ENCODE measurements at regions not wholly inside any gene's neighbourhood (a gene's known extent, or its start where the extent isn't known, plus 50 kb on each side); places are given as distances from the start of the nearest gene placed in this dataset.

GRCh38 chr13:78979349-78979748 lies 320.4 kb upstream of the OBI1 start:
- no peak for DNase-seq (ENCODE audit: low read depth in 1 of 2, low spot score in 2 of 2)

More at GRCh38 chr13:78979349-78979748, 320.4 kb upstream of the OBI1 start:
- Histone ChIP-seq H4K91ac (replicated peaks; ENCODE audit: insufficient read length, low read length) (no peak overlapping the region), H3K27me3 (replicated peaks in 1 of 4; ENCODE audit: control insufficient read depth in 3 of 4, extremely low read depth in 1 of 4, insufficient read depth in 3 of 4, low read length in 3 of 4) (no peaks in the 10 kb centered on the region), H2BK20ac (ENCODE audit: low read length) (no peak overlapping the region), H3K36me3 (ENCODE audit: control insufficient read depth in 2 of 4, insufficient read depth in 4 of 4, low read length in 3 of 4) (no peaks in the 10 kb centered on the region), H3K4me3 (ENCODE audit: extremely low read depth in 1 of 4, insufficient read depth in 2 of 4, low read depth in 3 of 4, low read length in 4 of 4) (no peak overlapping the region), H3K4me2 (ENCODE audit: insufficient read depth in 1 of 2, low read depth in 2 of 2, low read length in 2 of 2) (no peak overlapping the region), H4K20me1 (replicated peaks in 1 of 2; ENCODE audit: control insufficient read depth in 1 of 2, insufficient read depth in 2 of 2, low read length in 2 of 2) (no peaks in the 10 kb centered on the region), H2AFZ (ENCODE audit: low read length) (no peak overlapping the region), H3K79me2 (ENCODE audit: control insufficient read depth in 1 of 2, insufficient read depth in 2 of 2, low read length in 2 of 2) (no peaks in the 10 kb centered on the region), H4K8ac (ENCODE audit: extremely low read depth, insufficient read depth, low read length) (no peak overlapping the region), H4K5ac (ENCODE audit: insufficient read length, low read depth, low read length) (no peak overlapping the region), H3K23ac (ENCODE audit: insufficient read length) (no peak overlapping the region), H3K9ac (replicated peaks in 1 of 4; ENCODE audit: extremely low read depth in 1 of 4, low read depth in 3 of 4, low read length in 3 of 4) (no peak overlapping the region), H3K9me3 (ENCODE audit: insufficient read depth in 2 of 2, low read depth in 1 of 2, low read length in 1 of 2) (no peaks in the 10 kb centered on the region), H2BK15ac (ENCODE audit: low read length) (no peak overlapping the region), H2AK5ac (ENCODE audit: low read depth, low read length) (no peak overlapping the region), H3K23me2 (ENCODE audit: low read depth, low read length) (no peaks in the 10 kb centered on the region), H2BK5ac (ENCODE audit: low read depth, low read length) (no peak overlapping the region), H2BK120ac (replicated peaks; ENCODE audit: low read depth, low read length) (no peak overlapping the region), H3K56ac (replicated peaks; ENCODE audit: insufficient read length, low read depth, low read length) (no peak overlapping the region), H2BK12ac (ENCODE audit: low read depth, low read length) (no peak overlapping the region), H3K79me1 (ENCODE audit: low read depth, low read length) (no peaks in the 10 kb centered on the region), H3K4me1 (replicated peaks in 1 of 4; ENCODE audit: control insufficient read depth in 3 of 4, insufficient read depth in 4 of 4, low read length in 3 of 4) (no peaks in the 10 kb centered on the region), H3K18ac (ENCODE audit: extremely low read depth, low read length) (no peak overlapping the region), H3K4ac (replicated peaks; ENCODE audit: insufficient read length, low read depth, low read length) (no peak overlapping the region), H3K14ac (ENCODE audit: insufficient read length) (no peak overlapping the region), H3K27ac (ENCODE audit: low read depth, low read length) (no peak overlapping the region)
- POLR2A ChIA-PET (ENCODE audit: partially characterized antibody), result no interaction called here
- CTCF ChIA-PET (ENCODE audit: partially characterized antibody), result interaction anchor here (0.7 to 2.3 kb wide), 28 partner anchors 8 to 1755 kb away, joined by 3 to 27 read pairs (median 6); partner anchors contain the start of gene POU4F1
- TF ChIP-seq KDM4A (IDR thresholded peaks at IDR 0.05; ENCODE audit: low read depth, low read length, severe bottlenecking), result no peak
- 93% methylated on average over 5 of the region's 5 CpGs; no CpG with 5 or more reads in 1 of the 2 experiments for WGBS, 2 experiments (ENCODE audit: extremely low coverage in 1 of 2, insufficient coverage in 1 of 2, insufficient read length in 1 of 2, insufficient replicate concordance in 2 of 2, low coverage in 1 of 2, low lambda C conversion rate in 2 of 2, missing lambda C conversion rate in 1 of 2)
- FAIRE-seq, result no peak

Data from H1 (cell line).